ENCODE measurements at regions not wholly inside any gene's neighbourhood (a gene's known extent, or its start where the extent isn't known, plus 50 kb on each side); places are given as distances from the start of the nearest gene placed in this dataset.
"Not testable (repeated sequence)": the region's sequence is repeated elsewhere in the genome, so short reads cannot be mapped to it uniquely, and the experiment has no call there.

DNA sequence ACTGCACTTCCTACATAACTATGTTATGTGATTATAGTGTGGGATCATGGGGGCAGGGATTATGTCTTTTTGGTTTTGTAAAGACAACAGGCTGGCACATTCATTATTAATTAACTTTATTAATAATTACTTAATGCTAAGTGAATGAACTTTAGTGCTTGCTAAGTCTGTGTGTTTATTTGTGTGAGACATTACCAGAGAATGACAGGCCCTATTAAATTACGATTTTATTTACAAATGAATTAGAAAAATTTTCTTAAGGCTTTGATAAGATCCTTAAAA, 100.9 kb downstream of the CD83 start:
- no peak for DNase-seq

DNA sequence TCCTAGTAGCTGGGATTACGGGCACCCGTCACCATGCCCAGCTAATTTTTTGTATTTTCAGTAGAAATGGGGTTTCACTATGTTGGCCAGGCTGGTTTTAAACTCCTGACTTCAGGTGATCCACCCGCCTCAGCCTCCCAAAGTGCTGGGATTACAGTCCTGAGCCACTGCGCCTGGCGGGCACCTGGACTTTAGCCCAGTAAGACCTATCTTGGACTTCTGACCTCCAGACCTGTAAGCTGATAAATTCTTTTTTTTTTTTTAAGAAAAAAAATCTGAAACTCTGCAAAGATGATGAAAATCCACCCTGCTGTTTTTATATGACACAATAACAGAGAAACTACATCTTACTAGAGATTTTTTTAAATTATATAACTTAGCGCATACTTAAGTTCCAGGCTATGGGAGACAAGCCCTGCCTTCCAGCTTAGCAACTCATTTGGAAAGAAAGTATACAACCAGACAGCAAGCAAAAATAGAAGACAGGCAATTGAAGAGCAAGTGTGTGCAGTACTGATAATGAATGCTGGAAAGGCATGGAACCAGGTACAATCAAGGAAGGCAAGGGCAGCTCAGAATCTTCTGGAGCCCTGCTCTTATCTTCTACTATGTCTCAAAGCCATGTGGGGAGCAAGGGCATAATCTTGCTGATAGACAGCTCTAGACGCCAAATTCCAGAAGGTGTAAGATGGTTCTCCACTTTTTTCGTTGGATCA, 104.2 kb downstream of the CD83 start:
- DNase-seq = no peak

DNA sequence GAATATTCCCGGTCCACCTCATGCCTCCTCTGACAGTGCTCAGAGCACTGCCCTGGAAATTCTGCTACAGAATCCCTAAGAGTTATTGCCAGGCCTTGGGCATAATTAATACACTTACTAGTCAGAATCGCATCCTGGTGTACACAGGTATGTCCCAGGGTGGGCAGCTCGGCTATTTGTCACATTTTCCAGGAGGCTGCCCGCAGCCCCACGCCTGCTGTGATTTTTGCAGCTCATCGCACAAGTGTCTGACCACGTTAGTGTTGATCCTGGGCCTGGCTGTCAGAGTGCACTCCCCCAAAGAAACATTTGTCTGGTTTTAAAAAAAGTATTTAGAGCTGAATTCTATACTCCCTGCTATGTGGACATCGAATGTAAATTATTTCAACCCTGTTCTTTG, 105.4 kb downstream of the CD83 start:
- DNase-seq = no peak

- DNase-seq = no peak
Measured at GRCh38 chr6:14224359-14225103, 107.0 kb downstream of the CD83 start.

DNA sequence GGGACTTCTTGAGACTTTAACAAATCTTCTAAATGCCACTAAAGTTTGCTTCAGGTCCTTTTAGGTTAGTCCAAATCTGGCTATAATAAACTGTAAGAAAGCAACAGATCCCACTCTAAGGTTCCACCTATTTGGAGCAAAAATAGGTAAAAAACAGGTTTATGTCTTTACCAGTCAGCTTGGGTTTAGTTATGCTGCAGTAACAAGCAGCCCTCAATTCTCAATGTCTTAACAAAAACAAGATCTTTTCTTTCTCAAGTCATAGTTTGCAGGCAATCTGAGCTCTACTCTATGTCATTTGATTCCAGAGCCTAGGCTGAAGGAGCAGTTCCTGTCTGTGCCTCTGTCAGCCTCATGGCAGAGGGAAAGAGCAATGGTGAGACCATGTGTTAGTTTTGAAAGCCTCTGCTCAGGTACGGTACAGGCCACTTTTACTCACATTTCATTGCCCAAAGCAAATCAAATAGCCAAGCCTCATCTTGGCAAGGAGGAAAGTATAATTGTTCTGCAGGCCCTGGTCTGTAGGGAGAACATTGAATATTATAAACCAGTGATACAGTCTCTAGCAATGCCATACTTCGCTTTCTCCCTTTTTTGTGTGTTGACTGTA, 108.6 kb downstream of the CD83 start:
- DNase-seq = no peak

DNA sequence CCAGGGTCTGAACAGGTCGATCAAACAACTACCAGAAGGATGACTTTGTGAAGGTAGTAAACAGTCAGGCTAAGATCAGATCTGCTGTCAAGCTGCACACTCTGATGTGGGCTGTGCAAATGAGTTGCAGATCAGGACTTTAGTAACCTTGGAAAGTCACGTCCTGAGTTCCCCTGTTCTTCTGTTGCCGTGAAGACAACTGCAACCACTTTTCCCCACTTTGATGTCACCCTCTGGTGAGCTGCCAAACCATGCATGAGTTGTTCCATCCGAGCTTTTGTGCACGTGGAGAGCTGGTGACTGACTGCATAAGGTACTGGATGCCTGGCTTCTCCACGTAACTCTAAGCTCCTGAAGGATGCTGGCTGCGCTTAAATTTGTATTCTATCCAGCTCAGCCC, 111.0 kb downstream of the CD83 start:
- DNase-seq = no peak

DNA sequence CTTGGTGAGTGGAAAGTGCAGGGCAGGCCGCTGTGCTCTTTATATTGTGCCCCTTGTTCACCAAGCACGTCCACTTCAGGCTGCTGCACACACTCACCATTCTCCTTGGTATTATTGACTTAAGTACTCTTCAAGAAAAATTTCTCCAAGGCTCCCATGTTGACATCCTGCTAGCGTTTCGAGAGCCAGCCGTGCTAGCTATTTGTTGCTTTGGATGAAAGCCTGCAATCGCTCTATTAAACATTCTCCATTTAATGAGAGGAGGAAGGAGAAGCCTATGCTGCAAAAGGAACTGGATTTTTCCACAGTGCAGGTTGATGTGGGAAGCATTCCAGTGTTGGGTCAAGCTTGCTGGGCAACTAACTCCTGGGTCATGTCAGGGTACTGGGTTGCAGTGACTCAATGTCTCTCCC, 113.5 kb downstream of the CD83 start:
- DNase-seq = no peak

- DNase-seq = no peak
Measured at GRCh38 chr6:14231501-14232280, 114.1 kb downstream of the CD83 start.

- DNase-seq = no peak
Measured at GRCh38 chr6:14232889-14233288, 115.3 kb downstream of the CD83 start.

- no peak for DNase-seq
Measured at GRCh38 chr6:14235653-14236356, 118.2 kb downstream of the CD83 start.

DNA sequence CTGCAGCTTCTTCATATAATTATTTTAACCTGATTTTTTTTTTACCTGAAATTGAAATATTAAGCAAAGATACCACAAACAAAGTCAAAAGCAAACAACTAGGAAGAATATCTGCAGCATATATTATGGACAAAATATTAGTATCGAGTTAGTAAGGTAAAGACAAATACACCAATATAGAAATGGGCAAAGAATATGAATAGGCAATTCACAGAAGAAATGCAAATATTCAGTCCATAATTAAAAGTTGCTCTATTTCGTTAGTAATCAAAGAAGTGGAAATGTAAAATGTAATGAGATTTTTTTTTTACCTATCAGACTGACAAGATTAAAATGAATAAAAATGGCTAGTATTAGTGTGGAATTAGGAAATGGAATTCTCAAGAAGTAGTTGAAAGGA, 121.5 kb downstream of the CD83 start:
- DNase-seq = no peak

DNA sequence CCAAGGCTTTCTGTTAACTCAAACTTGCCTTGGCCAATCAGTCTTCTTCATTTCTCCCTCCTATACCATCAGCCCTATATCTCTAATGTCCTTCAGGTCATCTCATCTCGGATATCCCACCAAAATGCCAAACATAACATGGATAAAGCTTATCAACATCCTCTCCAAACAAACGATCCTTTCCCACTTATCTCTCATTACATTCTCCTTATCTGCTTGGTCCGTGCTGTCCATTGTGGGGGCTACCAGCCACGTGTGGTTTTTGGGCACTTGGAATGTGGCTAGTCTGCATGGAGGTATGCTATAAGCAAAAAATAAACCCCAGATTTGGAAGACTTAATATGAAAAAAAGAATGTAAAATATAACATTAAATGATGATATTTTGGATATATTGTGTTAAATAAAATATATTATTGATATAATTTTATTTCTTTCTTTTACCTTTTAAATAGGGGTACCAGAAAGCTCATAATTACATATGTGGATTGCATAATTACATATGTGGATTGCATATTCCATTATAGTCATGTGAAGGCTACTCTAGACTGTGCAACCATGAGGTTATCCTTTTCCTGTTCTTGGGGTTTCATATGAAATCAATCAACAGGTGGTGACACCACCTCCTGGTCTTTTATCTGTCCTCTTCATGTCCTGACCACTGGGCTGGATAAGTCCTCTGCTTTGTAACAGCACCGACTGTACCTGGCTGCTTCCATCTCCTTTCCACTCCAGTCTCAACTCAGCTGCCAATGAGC, 123.0 kb downstream of the CD83 start:
- DNase-seq = no peak

DNA sequence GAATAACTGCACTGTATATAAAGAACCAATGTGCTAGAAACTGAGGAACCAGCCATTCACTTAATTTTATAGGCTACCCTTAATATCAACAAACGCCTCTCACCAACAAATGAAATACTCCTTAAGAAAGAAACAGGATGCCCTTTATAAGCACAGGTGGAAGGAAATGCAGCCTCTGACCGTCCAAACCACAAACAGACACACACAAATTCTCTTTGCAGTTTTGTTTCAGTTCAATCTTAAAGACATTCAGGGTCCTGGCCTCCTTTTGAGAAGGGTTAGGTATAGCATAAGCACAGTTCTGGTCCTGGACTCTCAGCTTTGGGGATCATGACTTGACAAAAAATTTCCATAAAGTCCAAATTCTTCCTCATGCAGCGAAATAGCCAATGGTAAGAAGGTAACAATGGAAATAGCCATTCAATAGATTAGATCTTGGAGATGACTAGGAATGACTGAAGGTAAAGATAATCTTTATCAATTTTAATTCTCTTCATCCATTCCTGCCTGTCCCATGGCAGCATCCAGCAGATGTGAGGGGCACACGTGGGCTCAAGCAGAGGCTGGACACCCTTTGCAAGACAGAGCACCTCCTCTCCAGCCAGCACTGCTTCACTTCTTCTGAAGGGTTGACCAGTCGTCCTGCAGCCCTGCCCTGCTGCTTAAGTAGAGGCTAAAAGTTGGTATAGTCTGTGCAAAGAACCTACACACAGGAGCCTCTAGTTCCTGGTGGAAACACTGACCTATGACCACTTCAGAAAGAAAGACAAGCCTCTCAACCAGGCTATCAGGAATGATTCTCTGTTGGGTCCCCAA, 123.9 kb downstream of the CD83 start:
- no peak for DNase-seq

DNA sequence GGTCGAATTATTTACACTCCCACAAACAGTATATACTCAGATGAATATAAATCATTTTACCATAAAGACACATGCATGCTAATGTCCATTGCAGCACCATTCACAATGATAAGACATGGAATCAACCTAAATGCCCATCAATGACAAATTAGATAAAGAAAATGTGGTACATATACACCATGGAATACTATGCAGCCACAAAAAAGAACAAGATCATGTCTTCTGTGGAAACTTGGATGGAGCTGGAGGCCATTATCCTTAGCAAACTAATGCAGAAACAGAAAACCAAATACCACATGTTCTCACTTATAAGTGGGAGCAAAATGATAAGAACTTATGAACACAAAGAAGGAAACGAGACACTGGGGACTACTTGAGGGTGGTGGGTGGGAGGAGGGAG, 125.3 kb downstream of the CD83 start:
- not testable (repeated sequence) for DNase-seq

GRCh38 chr6:14243597-14243996, 126.0 kb downstream of the CD83 start:
- DNase-seq = no peak

- no peak for DNase-seq
Measured at GRCh38 chr6:14246876-14247275, 129.3 kb downstream of the CD83 start.

DNA sequence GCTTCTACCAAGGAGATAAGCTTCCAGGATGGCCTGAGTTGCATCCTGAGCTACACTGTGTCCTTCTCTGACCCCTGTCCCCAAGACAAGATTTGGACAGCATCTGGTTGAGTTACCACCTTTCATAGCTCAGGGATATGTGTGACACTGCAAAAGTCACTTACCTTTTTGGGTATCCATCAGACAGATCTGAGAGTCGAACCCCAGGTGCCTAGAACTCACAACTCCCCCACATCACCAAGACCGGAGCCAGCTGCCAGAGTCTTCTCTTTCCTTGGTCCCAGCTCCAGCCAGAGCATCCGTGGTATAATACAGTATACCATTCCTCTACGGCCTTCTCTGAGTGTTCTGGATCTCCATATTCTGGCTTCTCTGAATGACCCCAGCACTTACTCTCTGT, 133.0 kb downstream of the CD83 start:
- no peak for DNase-seq

DNA sequence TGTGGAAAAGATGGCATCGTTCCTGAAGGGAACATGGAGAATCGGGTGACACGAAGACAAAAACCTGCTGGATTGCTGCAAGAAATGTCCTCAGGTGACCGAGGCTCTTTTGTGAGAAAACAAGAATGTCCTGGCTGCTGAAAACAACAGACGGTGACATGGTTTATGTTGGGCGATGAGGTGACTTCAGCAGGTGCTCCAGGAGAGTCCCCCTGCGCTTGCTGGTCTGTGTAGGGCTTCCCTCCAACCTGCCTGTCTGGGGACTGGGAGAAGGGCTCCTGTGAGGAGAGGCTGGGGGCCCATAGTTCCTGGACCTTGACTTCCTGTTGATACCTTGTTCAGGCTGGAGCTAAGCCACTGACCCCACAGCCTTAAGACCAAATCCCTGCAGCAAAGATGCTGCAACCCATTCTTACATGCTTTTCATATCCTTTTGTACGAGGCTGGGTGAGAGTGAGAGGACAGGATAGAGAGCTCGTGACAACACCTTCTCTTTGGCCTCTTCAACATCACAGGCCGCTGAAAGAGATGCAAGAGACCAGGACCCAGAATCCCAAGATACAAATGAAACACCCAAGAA, 134.8 kb downstream of the CD83 start:
- DNase-seq = no peak

GRCh38 chr6:14254505-14254904, 136.9 kb downstream of the CD83 start:
- DNase-seq = no peak

GRCh38 chr6:14255916-14256315, 138.3 kb downstream of the CD83 start:
- no peak for DNase-seq

DNA sequence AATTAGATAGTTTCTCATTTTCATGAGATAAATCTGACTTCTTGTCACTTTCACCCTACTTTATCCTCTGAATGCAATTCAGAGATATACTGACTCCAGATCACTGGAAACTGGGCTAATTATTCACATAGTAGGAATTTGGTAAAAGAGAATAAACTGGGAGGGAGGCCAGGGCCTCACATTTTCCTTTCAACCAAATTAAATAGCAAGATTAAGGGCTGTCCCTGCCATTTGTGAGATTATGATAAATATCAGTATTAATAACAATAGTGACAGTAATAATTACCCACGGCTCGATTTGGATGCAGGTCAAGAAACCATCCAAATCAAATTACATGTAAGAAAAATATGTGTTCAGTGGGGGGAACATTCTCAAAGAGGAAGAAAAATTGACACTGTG, 140.5 kb downstream of the CD83 start:
- DNase-seq = no peak
